ENCODE measurements at regions not wholly inside any gene's neighbourhood (a gene's known extent, or its start where the extent isn't known, plus 50 kb on each side); places are given as distances from the start of the nearest gene placed in this dataset.

DNA sequence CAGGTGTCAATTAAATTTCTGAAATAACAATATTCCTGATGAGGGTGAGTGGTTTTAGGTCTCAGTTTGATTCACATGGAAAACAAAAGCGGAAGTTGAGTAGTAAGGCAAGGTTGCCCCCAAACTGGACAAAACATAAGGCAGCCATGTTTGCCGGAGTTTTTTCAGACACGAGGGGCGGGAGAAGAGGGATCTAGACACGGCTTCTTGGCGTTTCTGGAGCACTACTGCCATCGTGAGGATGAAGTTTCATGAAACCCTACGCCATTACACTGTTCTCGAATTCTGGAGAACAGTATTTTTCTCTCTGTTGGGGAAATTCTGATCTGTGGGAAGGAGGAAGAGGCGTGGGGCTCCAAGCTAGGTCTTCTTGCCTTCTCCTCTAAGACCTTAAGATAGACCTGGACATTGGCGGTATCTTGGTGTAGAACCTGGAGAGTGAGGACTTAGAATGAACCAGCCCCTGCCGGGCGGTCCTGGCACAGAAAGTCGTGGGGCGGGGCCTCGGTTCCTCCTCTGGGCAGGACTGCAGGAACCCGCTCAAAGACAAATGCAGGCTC, 160.3 kb downstream of the OR13H1 start:
- DNase-seq: no peak

DNA sequence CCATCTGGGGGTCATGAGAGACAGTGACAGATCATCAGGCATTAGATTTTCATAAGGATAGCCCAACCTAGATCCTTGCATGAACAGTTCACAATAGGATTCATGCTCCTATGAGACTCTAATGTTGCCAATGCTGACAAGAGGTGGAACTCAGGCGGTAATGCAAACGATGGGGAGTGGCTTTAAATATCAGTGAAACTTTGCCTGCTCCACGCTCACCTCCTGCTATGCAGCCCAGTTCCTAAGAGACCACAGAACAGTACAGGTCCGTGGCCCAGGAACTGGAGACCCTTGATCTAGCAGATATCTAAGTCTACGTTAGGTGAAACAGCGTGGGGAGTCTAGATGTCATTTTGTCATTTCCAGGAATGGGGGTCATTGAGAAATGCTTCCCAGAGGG, 165.7 kb downstream of the OR13H1 start:
- DNase-seq: no peak

DNA sequence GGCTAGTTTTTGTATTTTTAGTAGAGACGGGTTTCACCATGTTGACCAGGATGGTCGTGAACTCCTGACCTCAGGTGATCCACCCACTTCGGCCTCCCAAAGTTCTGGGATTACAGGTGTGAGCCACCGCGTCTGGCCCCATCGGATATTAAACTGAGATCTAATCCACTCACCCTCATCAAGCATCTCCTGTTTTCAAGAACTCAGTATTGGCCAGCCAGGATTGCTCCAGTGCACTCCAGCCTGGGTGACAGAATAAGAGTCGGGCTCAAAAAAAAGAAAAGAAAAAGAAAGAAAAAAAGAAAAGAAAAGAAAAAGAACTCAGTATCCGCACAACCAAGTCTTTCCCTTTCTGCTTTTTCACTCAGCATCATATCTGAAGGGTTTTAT, 167.6 kb downstream of the OR13H1 start:
- no peak for DNase-seq

DNA sequence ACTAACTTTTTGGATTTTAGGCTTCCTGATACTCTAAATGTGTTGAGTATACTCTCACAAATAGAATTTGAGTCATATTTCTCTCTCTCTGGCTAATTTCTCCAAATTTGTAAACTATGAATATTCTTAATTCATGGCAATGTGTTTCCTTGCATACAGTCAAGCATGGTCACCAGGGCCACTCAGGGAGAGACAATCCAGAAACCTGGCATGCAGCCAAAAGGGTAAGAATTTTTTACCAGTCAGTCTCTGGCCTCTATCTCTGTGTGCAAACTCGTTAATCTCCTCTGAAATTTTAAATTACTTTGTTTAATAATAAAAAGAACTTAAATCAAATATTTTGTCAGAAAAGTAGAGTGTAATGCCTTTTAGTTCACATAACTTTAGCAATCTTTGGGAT, 179.8 kb downstream of the OR13H1 start:
- no peak for DNase-seq

DNA sequence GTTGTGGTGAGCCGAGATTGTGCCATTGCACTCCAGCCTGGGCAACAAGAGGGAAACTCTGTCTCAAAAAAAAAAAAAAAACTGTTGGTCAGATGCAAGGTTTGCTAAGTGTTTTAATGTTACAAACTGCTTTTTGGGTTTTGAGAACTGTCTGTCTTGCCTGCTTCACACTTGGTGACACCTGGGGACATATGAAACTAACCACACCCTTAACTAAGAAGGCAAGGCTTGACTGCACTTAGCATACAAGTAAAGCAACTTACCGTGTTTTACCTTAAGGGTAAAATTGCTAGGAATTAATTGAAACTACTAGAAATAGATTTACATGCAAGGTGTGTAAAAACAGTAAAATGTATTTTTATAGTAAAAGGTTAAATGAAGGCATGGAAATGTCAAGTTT, 180.4 kb downstream of the OR13H1 start:
- DNase-seq: no peak

DNA sequence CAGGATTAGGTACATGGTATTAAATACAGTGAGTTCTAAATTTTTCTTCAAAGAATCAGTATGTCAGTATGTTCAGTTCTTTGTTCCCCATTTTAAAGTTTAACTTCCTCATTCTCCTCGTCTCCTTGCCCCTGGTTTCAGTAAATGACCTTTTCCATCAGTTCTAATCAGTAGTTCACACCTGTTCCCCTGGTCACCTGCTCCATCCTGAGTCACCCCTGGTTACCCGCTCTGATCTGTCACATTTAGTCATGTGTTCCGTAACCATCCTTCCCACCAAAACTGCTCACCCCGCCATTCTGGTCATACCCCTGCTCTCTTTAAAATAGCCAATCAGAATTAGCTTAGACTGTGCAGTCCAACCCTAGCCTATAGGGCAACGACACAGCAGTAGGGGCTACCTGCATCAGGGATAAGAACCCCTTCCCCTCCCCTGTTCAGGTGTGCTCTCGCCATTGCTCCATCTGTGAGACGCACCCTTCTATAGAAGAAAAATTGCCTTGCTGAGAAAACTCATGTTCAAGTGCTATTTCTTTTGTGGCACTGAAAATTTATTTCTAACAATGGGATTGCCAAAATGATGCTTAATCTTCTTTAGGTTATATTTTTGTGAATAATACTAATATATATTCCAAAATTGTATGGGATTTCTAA, 181.3 kb downstream of the OR13H1 start:
- no peak for DNase-seq

DNA sequence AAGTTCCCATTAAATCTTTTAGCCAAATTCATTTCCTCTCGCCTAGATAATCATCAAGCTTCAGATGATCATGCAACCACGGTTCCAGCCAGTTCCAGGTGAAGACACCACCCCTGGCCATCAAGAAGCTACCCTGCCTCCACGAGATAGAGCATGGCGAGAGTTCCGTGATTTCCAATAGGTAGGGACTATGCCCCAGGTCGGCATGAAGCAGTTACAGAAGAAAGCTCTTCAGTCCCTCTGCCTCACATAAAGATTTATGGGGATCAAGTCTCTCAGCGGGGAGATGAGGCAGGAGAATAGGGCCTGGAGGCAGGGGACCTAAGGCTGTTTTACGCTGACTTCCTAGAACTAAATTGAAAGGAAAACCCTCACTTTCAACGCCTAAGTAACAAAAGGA, 183.9 kb downstream of the OR13H1 start:
- no peak for DNase-seq

DNA sequence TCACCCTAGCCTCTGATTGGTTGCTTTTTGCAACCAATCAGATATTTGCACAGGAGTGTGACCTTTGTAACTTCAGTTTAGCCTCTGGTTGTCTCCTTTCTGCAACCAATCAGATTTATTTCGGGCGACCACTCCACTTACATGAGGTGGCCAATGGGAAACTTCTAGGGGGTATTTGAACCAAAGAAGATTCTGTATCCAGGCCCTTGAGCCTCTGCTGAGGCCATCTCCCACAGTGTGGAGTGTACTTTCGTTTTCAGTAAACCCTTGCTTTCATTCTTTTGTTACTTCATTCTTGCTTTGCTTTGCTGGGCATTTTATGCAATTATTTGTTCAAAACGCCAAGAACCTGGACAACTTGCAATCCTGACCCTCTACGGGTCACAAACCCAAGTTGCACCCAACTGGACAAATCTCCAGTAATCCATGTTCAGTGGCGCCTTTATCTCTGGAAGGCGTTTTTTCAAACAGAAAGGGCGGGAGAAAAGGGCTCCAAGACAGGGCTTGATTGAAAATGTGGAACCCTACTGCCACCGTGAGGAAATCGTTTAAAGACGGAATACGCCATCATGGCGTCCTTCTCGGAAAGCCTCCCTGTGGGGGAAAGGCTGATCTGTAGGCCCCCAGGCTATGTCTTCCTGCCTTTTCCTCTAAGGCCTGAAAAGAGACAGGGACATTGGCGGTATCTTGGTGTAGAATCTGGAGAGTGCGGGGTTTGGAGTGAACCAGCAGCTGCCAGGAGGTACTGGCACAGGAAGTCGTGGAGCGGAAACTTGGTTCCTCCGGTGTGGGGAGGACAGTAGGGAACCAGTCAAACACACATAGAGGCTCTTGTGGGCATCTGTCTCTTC, 184.6 kb downstream of the OR13H1 start:
- DNase-seq: no peak

DNA sequence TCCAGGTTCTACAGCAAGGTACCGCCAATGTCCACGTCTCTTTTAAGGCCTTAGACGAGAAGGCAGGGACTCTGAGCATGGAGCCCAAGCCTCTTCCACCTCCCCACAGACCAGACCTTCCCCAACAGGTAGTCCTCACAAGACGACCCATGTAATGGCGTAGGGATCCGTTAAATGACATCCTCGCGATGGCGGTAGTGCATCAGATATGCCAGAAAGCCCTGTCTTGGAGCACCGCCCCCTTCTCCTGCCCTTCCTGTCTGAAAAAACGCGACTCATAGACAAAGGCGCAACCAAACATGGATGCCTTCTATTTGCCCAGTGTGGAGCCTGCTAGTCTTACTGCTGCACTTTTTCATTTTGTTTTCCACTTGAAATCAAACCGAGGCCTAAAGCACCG, 185.4 kb downstream of the OR13H1 start:
- DNase-seq: no peak

DNA sequence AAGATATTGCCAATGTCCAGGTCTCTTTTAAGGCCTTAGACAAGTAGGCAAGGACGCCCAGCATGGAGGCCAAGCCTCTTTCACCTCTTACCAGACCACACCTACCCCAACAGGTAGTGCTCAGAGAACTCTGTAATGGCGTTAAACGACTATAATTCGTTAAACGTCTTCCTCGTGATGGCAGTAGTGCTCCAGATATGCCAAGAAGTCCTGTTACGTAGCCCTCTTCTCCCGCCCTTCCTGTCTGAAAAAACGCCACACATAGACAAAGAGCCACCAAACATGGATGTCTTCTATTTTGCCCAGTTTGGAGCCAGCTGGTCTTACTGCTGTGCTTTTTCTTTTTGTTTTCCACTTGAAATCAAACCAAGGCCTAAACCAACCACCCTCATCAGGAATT, 190.7 kb downstream of the OR13H1 start:
- no peak for DNase-seq

DNA sequence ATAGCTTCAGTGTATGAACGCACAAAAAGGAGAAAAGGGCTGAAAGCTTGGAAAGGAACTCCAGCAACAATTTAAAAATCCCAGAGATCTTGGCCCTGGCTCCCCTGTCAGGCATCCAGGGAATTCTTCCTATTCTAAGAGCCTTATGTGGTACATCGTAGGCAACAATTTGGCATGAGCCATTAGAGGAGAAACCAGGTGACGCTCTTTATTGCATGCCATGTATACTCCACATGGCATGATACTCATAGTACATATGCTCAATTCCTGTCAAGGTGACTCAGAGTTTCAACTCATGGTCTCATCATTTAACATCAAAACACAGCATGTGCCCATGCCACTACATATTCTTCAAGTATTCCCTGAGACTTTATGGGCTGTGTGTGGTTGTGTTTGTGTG, 191.3 kb downstream of the OR13H1 start:
- no peak for DNase-seq

DNA sequence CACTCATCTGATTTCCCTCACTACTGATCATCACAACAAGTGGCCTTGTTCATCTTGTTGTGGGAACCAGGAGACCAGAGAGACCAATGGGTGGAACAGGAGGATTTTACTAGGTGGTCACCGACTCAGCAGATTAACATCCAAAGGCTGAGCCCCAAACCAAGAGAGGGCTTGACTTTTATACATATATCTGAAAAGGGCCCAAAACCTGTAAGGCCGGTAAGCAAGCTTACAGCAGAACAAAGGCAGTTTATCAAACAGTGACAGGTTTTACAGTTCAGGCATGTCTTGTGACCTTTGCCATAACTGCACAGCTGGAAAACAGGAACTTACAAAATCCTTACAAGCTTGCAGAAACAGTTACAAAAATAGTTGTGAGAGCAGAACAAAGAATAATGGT, 195.9 kb downstream of the OR13H1 start:
- no peak for DNase-seq

DNA sequence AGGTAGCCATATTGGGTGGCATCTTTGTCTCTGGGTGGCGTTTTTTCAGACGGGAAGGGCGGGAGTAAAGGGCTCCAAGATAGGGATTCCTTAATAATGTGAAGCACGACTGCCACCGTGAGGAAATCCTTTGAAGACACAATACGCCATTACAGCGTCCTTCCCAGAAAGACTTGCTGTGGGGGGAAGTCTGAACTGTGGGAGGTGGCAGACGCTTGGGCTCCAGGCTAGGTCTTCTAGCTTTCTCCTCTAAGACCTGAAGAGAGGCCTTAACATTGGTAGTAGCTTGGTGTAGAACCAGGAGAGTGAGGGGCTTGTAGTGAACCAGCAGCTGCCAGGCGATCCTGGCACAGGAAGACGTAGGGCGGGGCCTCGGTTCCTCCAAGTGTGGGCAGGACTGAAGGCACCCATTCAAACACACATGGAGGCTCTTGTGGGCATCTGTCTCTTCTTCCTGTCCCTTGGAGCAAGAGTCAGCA, 197.3 kb downstream of the OR13H1 start:
- no peak for DNase-seq

DNA sequence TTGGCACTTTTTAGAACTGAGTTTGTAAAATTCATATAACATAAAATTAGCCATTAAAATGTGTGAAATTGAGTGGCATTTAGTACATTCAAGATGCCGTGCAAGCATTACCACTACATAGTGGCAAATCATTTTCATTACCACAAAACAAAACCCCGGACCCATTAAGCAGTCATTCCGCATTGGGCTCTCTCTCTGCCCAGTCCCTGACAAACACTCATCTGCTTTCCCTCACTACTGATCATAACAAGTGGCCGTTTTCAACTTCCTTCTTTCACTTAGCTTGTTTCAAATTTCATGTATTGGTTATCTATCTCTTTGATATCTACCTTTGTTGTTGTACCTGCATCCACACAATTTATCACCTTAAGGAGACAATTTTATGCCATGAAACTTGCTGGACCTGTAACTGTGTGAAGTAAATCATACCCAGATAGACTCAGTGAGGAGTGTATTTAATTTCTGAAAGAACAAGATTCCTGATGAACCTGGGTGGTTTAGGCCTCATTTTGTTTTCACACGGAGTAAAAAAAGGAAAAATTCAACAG, 202.1 kb downstream of the OR13H1 start:
- no peak for DNase-seq

DNA sequence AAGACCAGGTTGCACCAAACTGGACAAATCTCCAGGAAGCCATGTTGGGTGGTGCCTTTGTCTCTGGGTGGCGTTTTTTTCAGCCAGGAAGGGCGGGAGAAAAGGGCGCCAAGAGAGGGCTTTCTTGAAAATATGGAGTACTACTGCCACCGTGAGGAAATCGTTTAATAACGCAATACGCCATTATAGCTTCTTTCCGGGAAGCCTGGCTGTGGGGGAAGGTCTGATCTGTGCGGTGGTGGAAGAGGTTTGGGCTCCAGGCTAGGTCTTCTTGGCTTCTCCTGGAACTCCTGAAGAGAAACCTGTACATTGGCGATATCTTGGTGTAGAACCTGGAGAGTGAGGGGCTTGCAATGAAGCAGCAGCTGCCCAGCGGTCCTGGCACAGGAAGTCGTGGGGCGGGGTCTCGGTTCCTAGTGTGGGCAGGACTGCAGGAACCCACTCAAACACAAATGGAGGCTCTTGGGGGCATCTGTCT, 202.7 kb downstream of the OR13H1 start:
- DNase-seq: no peak

DNA sequence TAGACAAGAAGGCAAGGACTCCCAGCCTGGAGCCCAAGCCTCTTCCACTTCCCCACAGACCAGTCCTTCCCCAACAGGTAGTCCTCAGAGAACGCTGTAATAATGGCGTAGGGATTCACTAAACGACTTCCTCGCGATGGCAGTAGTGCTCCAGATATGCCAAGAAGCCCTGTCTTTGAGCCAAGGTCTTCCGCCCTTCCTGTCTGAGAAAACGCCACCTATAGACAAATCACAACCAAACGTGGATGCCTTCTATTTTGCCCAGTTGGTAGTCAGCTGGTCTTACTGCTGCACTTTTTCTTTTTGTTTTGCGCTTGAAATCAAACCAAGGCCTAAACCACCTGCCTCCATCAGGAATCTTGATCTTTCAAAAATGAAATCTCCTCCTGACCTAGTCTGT, 203.3 kb downstream of the OR13H1 start:
- DNase-seq: no peak

DNA sequence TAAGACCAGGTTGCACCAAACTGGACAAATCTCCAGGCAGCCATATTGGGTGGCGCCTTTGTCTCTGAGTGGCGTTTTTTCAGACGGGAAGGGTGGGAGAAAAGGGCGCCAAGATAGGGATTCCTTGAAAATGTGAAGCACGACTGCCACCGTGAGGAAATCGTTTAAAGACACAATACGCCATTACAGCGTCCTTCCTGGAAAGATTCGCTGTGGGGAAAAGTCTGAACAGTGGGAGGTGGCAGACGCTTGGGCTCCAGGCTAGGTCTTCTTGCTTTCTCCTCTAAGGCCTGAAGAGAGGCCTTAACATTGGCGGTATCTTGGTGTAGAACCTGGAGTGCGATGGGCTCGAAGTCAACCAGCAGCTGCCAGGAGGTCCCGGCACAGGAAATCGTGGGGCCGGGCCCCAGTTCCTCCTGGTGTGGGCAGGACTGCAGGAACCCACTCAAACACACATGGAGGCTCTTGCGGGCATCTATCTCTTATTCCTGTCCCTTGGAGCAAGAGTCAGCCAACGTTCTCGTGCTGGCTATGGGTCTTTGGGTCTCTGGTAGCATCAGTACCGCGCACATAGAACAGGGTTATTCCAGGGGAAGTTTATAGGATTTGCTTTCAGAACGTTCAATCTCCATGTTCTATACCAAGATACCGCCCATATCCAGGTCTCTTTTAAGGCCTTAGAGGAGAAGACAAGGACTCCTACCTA, 208.8 kb downstream of the OR13H1 start:
- no peak for DNase-seq

DNA sequence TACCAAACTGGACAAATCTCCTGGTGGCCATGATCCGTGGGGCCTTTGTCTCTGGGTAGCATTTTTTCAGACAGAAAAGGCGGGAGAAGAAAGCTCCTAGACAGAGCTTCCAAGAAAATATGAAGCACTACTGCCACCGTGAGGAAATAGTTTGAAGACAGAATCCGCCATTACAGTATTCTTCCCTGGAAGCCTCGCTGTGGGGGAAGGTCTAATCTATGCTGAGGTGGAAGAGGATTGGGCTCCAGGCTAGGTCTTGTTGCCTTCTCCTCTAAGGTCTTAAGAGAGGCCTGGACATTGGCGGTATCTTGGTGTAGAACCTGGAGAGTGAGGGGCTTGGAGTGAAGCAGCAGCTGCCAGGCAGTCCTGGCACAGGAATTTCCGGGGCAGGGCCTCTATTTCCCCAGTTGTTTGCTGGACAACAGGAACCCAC, 218.9 kb downstream of the OR13H1 start:
- no peak for DNase-seq

DNA sequence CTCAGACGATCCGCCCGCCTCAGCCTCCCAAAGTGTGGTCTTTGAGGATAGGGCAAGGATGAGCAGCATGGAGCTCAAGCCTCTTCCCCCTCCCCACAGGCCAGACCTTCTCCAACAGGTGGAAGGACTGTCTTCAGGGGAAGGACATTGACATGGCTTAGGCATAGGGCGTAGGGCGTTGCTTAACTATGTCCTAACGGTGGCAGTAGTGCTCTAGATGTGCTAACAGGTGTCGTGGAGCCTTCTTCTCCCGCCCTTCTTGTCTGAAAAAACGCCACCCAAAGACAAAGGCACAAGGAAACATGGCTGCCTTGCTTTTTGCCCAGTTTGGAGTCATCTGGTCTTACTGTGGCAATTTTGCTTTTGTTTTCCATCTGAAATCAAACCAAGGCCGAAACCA, 219.8 kb downstream of the OR13H1 start:
- DNase-seq: no peak

DNA sequence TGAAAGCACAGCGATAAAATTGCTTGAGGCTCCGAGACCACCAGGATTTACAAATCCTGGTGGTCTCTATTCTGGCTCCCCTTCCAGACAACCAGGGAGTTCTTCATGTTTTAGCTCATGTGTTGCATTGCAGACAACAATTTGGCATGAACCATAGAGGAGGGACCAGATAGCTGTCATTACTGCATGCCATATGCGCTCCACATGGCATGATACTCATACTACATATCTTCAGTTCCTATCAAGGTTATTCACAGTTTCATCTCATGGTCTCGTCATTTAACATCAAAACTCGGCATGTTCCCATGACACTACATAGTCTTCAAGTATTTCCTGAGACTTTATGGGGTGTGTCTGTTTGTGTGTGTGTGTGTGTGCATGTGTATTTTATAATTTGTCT, 220.3 kb downstream of the OR13H1 start:
- DNase-seq: no peak

DNA sequence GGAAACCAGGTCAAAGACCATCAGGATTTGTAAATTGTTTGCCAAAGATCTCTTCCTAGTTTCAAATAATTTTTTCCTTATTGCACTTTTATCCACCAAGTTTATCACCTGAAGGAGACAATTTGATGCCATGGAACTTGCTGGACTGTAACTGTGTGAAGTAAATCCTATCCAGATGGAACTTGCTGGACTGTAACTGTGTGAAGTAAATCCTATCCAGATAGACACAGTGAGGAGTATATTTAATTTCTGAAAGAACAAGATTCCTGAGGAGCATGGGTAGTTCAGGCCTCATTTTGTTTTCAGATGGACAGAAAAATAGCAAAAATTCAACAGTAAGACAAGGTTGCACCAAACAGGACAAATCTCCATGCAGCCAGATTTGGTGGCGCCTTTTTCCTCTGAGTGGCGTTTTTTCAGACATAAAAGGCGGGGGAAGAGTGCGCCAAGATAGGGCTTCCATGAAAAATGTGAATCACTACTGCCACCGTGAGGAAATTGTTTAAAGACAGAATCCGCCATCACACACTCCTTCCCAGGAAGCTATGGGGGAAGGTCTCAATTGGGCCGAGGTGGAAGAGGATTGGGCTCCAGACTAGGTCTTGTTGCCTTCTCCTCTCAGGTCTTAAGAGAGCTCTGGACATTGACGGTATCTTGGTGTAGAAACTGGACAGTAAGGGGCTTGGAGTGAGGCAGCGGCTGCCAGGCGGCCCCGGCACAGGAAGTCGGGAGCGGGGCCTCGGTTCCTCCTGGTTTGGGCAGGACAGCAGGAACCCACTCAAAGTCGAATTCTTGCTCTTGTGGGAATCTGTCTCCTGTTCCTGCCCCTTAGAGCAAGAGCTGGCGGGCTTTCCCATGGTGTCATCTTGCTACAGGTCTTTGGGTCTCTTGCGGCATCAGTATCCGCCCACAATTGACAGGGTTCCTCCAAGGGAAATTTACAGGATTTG, 234.7 kb downstream of the OR13H1 start:
- no peak for DNase-seq

DNA sequence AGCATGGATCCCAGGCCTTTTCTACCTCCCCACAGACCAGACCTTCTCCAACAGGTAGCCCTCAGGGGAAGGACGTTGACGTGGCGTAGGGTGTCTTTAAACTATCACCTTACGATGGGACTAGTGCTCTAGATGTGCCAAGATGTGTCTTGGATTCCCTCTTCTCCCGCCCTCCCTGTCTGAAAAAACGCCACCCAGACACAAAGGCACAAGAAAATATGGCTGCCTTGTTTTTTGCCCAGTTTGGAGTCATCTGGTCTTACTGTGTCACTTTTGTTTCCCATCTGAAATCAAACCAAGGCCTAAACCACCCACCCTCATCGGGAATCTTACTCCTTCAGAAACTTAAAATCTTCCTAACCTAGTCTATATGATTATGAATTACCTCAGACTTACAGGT, 235.4 kb downstream of the OR13H1 start:
- DNase-seq: no peak
